Glutamatergic neuron (in vitro differentiated cells): ENCODE measurements at regions not wholly inside any gene's neighbourhood (a gene's known extent, or its start where the extent isn't known, plus 50 kb on each side); places are given as distances from the start of the nearest gene placed in this dataset.

Source experiments
- DNase-seq: peaks from one replicate; pipeline ENCODE4 v3.0.0; 2022
- H3K27ac Mint-ChIP-seq: one replicate; pipeline ENCODE4 v1.8.0; 2020; ENCODE audit warnings: mild to moderate bottlenecking, mixed read lengths, inconsistent platforms; ENCODE audit not compliant: unreplicated experiment
- H3K27me3 Mint-ChIP-seq: one replicate; pipeline ENCODE4 v1.8.0; 2020; ENCODE audit warnings: mild to moderate bottlenecking, moderate library complexity, mixed read lengths, inconsistent platforms; ENCODE audit not compliant: unreplicated experiment
- H3K36me3 Mint-ChIP-seq: one replicate; pipeline ENCODE4 v1.8.0; 2020; ENCODE audit warnings: mild to moderate bottlenecking, mixed read lengths, inconsistent platforms; ENCODE audit not compliant: unreplicated experiment
- H3K4me1 Mint-ChIP-seq: one replicate; pipeline ENCODE4 v1.8.0; 2020; ENCODE audit warnings: mild to moderate bottlenecking, low read depth, mixed read lengths, inconsistent platforms; ENCODE audit not compliant: unreplicated experiment
- H3K4me3 Mint-ChIP-seq: one replicate; pipeline ENCODE4 v1.8.0; 2020; ENCODE audit warnings: mild to moderate bottlenecking, mixed read lengths, inconsistent platforms; ENCODE audit not compliant: unreplicated experiment
- H3K9me3 Mint-ChIP-seq: one replicate; pipeline ENCODE4 v1.8.0; 2020; ENCODE audit warnings: mild to moderate bottlenecking, moderate library complexity, mixed read lengths, inconsistent platforms; ENCODE audit not compliant: unreplicated experiment
- CTCF ChIP-seq: fragments of 200-600 bp; sonication (generic); IDR thresholded peaks from one replicate; pipeline ENCODE4 v1.5.0; 2021; ENCODE audit not compliant: partially characterized antibody, unreplicated experiment

DNA sequence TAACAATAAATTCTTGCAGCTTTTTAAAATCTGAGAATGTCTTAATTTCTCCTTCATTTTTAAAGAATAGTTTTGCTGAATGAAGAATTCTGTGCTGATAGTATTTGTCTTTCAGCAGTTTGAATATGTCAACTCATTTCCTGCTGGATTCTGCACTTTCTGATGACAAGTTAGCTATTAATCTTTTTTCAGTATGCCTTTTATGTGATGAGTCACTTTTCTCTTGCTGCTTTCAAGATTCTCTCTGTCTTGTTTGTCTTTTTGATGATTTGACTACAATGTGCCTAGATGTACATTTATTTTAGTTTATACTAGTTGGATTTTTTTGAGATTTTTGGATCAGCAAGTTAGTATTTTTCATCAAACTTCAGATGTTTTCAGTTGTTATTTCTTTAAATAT is 87.9 kb upstream of the AVPR1A start:
- Mint-ChIP-seq H3K27ac (no peak overlapping the region), H3K4me1 (no peaks in the 10 kb centered on the region), H3K27me3 (no peaks in the 10 kb centered on the region), H3K4me3 (no peak overlapping the region), H3K36me3 (no peaks in the 10 kb centered on the region), H3K9me3 (peaks cover 3% of the 10 kb centered on the region)
- no peak for DNase-seq
- no peak for TF ChIP-seq CTCF

- Mint-ChIP-seq H3K36me3 (no peaks in the 10 kb centered on the region), H3K27me3 (no peaks in the 10 kb centered on the region), H3K9me3 (no peaks in the 10 kb centered on the region), H3K4me1 (no peaks in the 10 kb centered on the region), H3K27ac (no peak overlapping the region), H3K4me3 (no peak overlapping the region)
- no peak for DNase-seq
- TF ChIP-seq CTCF: no peak
Measured at GRCh38 chr12:63232896-63233295, 81.9 kb upstream of the AVPR1A start.

DNA sequence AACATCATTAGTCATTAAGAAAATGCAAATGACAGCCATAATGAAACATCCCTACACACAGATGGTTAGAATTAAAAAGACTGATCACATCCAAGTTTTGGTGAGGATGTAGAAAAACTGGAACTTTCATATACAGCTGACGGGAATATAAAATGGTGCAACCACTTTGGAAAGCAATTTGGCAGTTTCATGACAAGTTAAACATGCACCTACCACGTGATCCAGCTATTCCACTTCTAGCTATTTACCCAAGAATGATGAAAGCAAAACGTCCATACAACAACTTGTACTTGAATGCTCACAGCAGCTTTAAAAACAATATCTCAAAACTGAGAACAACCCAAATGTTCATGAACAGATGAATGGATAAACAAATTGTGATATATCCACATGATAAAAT is 77.9 kb upstream of the AVPR1A start:
- DNase-seq: no peak
- Mint-ChIP-seq H3K4me3 (no peak overlapping the region), H3K9me3 (no peaks in the 10 kb centered on the region), H3K27me3 (no peaks in the 10 kb centered on the region), H3K27ac (no peak overlapping the region), H3K4me1 (no peaks in the 10 kb centered on the region), H3K36me3 (no peaks in the 10 kb centered on the region)
- TF ChIP-seq CTCF: no peak

GRCh38 chr12:63226792-63227463 is 75.9 kb upstream of the AVPR1A start:
- Mint-ChIP-seq H3K27ac (no peak overlapping the region), H3K4me1 (no peaks in the 10 kb centered on the region), H3K9me3 (no peaks in the 10 kb centered on the region), H3K36me3 (no peaks in the 10 kb centered on the region), H3K27me3 (no peaks in the 10 kb centered on the region), H3K4me3 (no peak overlapping the region)
- no peak for DNase-seq
- TF ChIP-seq CTCF: no peak

DNA sequence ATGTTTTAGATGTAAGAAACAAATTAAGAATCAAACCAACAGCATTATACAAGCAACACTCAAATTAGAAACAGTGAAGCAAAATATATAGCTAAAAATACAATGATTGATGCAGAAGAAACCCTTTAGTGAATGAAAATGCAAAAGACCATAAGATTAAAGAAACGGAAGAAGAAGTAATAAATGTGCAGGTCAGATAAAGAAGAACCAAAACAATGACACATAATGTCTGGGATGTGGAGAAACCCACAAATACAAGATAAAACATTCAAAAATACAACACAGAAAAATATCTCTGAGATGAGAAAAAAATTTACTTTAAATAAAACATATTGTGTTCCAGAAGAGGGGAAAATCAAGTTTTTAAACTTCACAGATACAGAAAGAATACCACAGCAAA is 73.4 kb upstream of the AVPR1A start:
- no peaks in the 10 kb centered on the region for H3K9me3 Mint-ChIP-seq
- no peaks in the 10 kb centered on the region for H3K27me3 Mint-ChIP-seq
- H3K27ac Mint-ChIP-seq: no peak overlapping the region
- no peak overlapping the region for H3K4me3 Mint-ChIP-seq
- no peaks in the 10 kb centered on the region for H3K36me3 Mint-ChIP-seq
- no peak for TF ChIP-seq CTCF
- no peaks in the 10 kb centered on the region for H3K4me1 Mint-ChIP-seq
- no peak for DNase-seq
